HepG2 (cell line): ENCODE measurements at regions not wholly inside any gene's neighbourhood (a gene's known extent, or its start where the extent isn't known, plus 50 kb on each side); places are given as distances from the start of the nearest gene placed in this dataset.

Experiments
- E2F1 ChIP-seq: sonication (generic); formaldehyde crosslinking; IDR thresholded peaks from 2 replicates; pipeline ENCODE4 v1.5.0; 2020; ENCODE audit warnings: missing genetic modification reagents
- PRDM10 ChIP-seq: sonication (generic); formaldehyde crosslinking; IDR thresholded peaks from 2 replicates; pipeline ENCODE4 v1.4.0; 2020; ENCODE audit warnings: low read depth, missing genetic modification reagents
- ZNF263 ChIP-seq: sonication (generic); formaldehyde crosslinking; IDR thresholded peaks from 2 replicates; pipeline ENCODE4 v1.4.0; 2020; ENCODE audit warnings: missing genetic modification reagents
- ZNF629 ChIP-seq: sonication (generic); formaldehyde crosslinking; conservative IDR thresholded peaks from 2 replicates; pipeline ENCODE4 v1.5.0; 2020; ENCODE audit warnings: missing genetic modification reagents
- ZNF879 ChIP-seq: sonication (generic); formaldehyde crosslinking; IDR thresholded peaks from 2 replicates; pipeline ENCODE4 v1.8.1; 2023; ENCODE audit warnings: missing genetic modification reagents
- TF ChIP-seq, protein P1 (sequence below): sonication (generic); formaldehyde crosslinking; IDR thresholded peaks from 2 replicates; pipeline ENCODE4 v1.4.0; 2020; ENCODE audit warnings: missing genetic modification reagents, borderline replicate concordance

GRCh38 chr18:1968801-1969498 lies 602.4 kb downstream of the METTL4 start:
- TF ChIP-seq ZNF879: no peak
- TF ChIP-seq ZNF263 (CRISPR knock-in tag): no peak
- TF ChIP-seq, protein P1, sequence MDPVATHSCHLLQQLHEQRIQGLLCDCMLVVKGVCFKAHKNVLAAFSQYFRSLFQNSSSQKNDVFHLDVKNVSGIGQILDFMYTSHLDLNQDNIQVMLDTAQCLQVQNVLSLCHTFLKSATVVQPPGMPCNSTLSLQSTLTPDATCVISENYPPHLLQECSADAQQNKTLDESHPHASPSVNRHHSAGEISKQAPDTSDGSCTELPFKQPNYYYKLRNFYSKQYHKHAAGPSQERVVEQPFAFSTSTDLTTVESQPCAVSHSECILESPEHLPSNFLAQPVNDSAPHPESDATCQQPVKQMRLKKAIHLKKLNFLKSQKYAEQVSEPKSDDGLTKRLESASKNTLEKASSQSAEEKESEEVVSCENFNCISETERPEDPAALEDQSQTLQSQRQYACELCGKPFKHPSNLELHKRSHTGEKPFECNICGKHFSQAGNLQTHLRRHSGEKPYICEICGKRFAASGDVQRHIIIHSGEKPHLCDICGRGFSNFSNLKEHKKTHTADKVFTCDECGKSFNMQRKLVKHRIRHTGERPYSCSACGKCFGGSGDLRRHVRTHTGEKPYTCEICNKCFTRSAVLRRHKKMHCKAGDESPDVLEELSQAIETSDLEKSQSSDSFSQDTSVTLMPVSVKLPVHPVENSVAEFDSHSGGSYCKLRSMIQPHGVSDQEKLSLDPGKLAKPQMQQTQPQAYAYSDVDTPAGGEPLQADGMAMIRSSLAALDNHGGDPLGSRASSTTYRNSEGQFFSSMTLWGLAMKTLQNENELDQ (CRISPR knock-in tag): no peak
- TF ChIP-seq ZNF629: no peak
- TF ChIP-seq E2F1: no peak
- TF ChIP-seq PRDM10: no peak
